ENCODE measurements at regions not wholly inside any gene's neighbourhood (a gene's known extent, or its start where the extent isn't known, plus 50 kb on each side); places are given as distances from the start of the nearest gene placed in this dataset.

DNA sequence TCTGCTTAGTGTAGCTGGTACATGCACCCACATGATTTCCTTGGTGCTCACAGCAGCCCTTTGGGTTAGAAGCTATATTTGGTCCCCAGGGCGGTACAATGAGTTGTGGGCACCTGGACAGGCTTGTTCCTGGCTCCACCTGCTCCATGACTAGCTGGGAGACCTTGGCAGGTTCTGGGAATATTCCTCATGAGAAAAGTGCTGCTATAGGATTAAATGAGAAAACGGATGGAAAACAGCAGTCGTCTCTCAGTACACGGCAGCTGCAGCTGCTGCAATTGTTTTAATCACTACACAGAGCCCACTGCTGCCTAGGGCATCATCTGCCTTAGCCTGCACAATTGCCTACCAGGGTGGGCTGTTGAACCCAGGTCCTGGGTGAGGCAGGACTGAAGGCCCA, 424.5 kb upstream of the B3GAT1 start:
- TF ChIP-seq, protein P1, sequence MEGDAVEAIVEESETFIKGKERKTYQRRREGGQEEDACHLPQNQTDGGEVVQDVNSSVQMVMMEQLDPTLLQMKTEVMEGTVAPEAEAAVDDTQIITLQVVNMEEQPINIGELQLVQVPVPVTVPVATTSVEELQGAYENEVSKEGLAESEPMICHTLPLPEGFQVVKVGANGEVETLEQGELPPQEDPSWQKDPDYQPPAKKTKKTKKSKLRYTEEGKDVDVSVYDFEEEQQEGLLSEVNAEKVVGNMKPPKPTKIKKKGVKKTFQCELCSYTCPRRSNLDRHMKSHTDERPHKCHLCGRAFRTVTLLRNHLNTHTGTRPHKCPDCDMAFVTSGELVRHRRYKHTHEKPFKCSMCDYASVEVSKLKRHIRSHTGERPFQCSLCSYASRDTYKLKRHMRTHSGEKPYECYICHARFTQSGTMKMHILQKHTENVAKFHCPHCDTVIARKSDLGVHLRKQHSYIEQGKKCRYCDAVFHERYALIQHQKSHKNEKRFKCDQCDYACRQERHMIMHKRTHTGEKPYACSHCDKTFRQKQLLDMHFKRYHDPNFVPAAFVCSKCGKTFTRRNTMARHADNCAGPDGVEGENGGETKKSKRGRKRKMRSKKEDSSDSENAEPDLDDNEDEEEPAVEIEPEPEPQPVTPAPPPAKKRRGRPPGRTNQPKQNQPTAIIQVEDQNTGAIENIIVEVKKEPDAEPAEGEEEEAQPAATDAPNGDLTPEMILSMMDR (IDR thresholded peaks at IDR 0.05): no peak
- TF ChIP-seq EP300 (IDR thresholded peaks at IDR 0.05) (no peak), POLR2A (IDR thresholded peaks at IDR 0.05) (no peak)
